OCI-LY3 (cell line): ENCODE measurements at regions not wholly inside any gene's neighbourhood (a gene's known extent, or its start where the extent isn't known, plus 50 kb on each side); places are given as distances from the start of the nearest gene placed in this dataset.

Source experiments
- H2AFZ ChIP-seq: fragments of 200-600, 300-600 bp; shearing (Covaris generic); 2 replicates; pipeline ENCODE4 v1.6.0; 2014; ENCODE audit warnings: antibody characterized with exemption, low read depth, low read length
- H3K27ac ChIP-seq: fragments of 200-600, 300-600 bp; sonication (generic); 2 replicates; pipeline ENCODE4 v1.5.1; 2014; ENCODE audit warnings: mild to moderate bottlenecking, low read length, moderate library complexity, mixed read lengths
- H3K27me3 ChIP-seq: fragments of 200-600, 300-600 bp; sonication (generic); 2 replicates; pipeline ENCODE4 v1.6.1; 2014; ENCODE audit warnings: low read depth, low read length, mixed read lengths
- H3K36me3 ChIP-seq: fragments of 200-600, 300-600 bp; sonication (generic); replicated peaks from 2 replicates; pipeline ENCODE3; 2014; ENCODE audit warnings: low read depth, low read length, mixed read lengths
- H3K4me1 ChIP-seq: fragments of 300-600, 200-600 bp; sonication (generic); 2 replicates; pipeline ENCODE4 v1.6.1; 2014; ENCODE audit warnings: low read length, mixed read lengths
- H3K4me2 ChIP-seq: fragments of 200-600, 300-600 bp; sonication (generic); 2 replicates; pipeline ENCODE4 v1.6.1; 2014; ENCODE audit warnings: low read length, mixed read lengths
- H3K4me3 ChIP-seq: fragments of 300-600, 200-600 bp; sonication (generic); 2 replicates; pipeline ENCODE4 v1.5.1; 2014; ENCODE audit warnings: antibody characterized with exemption, mild to moderate bottlenecking, low read length, moderate library complexity
- H3K79me2 ChIP-seq: fragments of 300-600, 200-600 bp; shearing (Covaris generic); 2 replicates; pipeline ENCODE4 v1.6.1; 2014; ENCODE audit warnings: mild to moderate bottlenecking, low read length, mixed read lengths
- H3K9ac ChIP-seq: fragments of 300-600, 200-600 bp; shearing (Covaris generic); 2 replicates; pipeline ENCODE4 v1.6.0; 2014; ENCODE audit warnings: mild to moderate bottlenecking, low read length, moderate library complexity
- H3K9me3 ChIP-seq: fragments of 200-600, 300-600 bp; shearing (Covaris generic); 2 replicates; pipeline ENCODE4 v1.6.1; 2014; ENCODE audit warnings: low read length, mixed read lengths; ENCODE audit not compliant: insufficient read depth
- H4K20me1 ChIP-seq: fragments of 200-600, 300-600 bp; sonication (generic); 2 replicates; pipeline ENCODE4 v1.6.1; 2016; ENCODE audit warnings: low read length, mixed read lengths; ENCODE audit not compliant: insufficient read depth
- EZH2phosphoT487 ChIP-seq: fragments of 200-600 bp; shearing (Covaris generic); IDR thresholded peaks from 2 replicates; pipeline ENCODE4 v1.6.1; 2018; ENCODE audit warnings: antibody characterized with exemption, mixed run types, low read depth
- TF ChIP-seq, protein P1 (sequence below): fragments of 200-600, 300-600 bp; sonication (generic); IDR thresholded peaks from 2 replicates; pipeline ENCODE4 v1.5.1; 2014; ENCODE audit warnings: antibody characterized with exemption, low read length, low read depth

GRCh38 chr15:46685681-46686080, 1031.6 kb upstream of the SEMA6D start:
- no peak overlapping the region for H2AFZ ChIP-seq
- no peak overlapping the region for H3K27ac ChIP-seq
- H3K9me3 ChIP-seq: no peaks in the 10 kb centered on the region
- no peak overlapping the region for H3K4me3 ChIP-seq
- TF ChIP-seq, protein P1, sequence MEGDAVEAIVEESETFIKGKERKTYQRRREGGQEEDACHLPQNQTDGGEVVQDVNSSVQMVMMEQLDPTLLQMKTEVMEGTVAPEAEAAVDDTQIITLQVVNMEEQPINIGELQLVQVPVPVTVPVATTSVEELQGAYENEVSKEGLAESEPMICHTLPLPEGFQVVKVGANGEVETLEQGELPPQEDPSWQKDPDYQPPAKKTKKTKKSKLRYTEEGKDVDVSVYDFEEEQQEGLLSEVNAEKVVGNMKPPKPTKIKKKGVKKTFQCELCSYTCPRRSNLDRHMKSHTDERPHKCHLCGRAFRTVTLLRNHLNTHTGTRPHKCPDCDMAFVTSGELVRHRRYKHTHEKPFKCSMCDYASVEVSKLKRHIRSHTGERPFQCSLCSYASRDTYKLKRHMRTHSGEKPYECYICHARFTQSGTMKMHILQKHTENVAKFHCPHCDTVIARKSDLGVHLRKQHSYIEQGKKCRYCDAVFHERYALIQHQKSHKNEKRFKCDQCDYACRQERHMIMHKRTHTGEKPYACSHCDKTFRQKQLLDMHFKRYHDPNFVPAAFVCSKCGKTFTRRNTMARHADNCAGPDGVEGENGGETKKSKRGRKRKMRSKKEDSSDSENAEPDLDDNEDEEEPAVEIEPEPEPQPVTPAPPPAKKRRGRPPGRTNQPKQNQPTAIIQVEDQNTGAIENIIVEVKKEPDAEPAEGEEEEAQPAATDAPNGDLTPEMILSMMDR: no peak
- TF ChIP-seq EZH2phosphoT487: no peak
- no peaks in the 10 kb centered on the region for H3K4me1 ChIP-seq
- no peaks in the 10 kb centered on the region for H3K27me3 ChIP-seq
- no peaks in the 10 kb centered on the region for H4K20me1 ChIP-seq
- H3K9ac ChIP-seq: no peak overlapping the region
- H3K79me2 ChIP-seq: no peaks in the 10 kb centered on the region
- no peak overlapping the region for H3K4me2 ChIP-seq
- no peaks in the 10 kb centered on the region for H3K36me3 ChIP-seq

DNA sequence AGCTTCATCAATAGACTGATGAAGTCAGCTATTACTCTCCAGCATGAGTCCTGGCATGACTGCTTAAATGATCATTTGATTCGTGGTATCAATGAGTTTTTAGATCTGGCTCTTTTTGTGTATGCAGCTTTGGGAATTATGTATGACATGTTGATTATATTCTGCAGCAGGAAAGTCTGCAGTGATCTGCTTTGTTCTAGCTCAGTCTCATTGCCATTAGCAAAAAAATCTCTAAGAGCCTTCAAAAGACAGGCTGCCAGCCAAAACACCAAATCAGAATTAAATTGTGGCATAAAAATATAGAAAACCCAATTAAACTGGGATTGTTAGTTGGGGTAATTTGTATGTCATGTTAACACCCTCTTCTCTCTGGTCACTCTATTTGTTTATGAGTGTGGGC, 1021.0 kb upstream of the SEMA6D start:
- H3K4me3 ChIP-seq: no peak overlapping the region
- H2AFZ ChIP-seq: no peak overlapping the region
- H3K9me3 ChIP-seq: no peaks in the 10 kb centered on the region
- no peaks in the 10 kb centered on the region for H3K4me1 ChIP-seq
- no peaks in the 10 kb centered on the region for H3K27me3 ChIP-seq
- H3K4me2 ChIP-seq: no peak overlapping the region
- H3K27ac ChIP-seq: no peak overlapping the region
- no peak overlapping the region for H3K9ac ChIP-seq
- no peaks in the 10 kb centered on the region for H3K36me3 ChIP-seq
- no peak for TF ChIP-seq EZH2phosphoT487
- TF ChIP-seq, protein P1: no peak
- no peaks in the 10 kb centered on the region for H4K20me1 ChIP-seq
- H3K79me2 ChIP-seq: no peaks in the 10 kb centered on the region

DNA sequence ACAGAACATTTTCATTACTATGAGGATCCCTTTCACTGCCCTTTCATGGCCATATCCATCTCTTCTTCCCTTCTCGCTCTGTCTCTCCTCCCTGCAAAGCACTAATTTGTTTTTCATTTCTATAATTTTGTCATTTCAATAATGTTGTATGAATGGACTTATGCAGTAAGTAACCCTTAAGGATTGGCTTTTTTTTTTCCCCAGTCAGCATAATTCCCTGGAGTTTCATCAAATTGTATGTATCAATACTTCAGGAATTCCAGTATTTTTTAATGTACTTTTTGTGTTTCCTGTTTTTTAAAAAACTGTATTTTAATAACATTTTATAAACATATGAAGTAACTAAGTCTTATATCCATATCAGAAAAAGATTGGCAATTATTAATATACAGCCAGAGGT, 1016.0 kb upstream of the SEMA6D start:
- Histone ChIP-seq H3K4me2 (no peak overlapping the region), H3K4me3 (no peak overlapping the region), H3K9ac (no peak overlapping the region), H3K27ac (no peak overlapping the region), H3K36me3 (no peaks in the 10 kb centered on the region), H3K4me1 (no peaks in the 10 kb centered on the region), H3K9me3 (no peaks in the 10 kb centered on the region), H2AFZ (no peak overlapping the region), H4K20me1 (no peaks in the 10 kb centered on the region), H3K79me2 (no peaks in the 10 kb centered on the region), H3K27me3 (no peaks in the 10 kb centered on the region)
- TF ChIP-seq EZH2phosphoT487: no peak
- TF ChIP-seq, protein P1: no peak

DNA sequence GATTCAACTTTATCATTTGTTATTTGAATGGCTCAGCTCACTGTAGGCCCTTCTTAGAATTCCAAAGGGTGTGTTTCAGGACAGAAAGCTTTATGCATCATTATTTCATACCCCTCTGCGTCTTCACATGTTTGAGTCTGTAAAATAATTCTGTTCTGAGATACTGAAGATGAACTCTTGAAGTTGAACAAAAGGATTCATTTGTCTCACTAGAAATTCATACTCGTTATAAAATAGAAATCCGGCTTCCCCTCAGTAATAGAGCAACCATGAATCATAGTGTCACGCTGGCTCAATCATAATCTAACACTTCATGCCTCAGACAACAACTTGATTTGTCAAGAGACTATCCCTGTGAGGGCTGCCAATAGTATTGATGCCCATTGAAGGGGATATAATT, 1015.4 kb upstream of the SEMA6D start:
- H3K36me3 ChIP-seq: no peaks in the 10 kb centered on the region
- TF ChIP-seq, protein P1: no peak
- TF ChIP-seq EZH2phosphoT487: no peak
- no peaks in the 10 kb centered on the region for H3K4me1 ChIP-seq
- no peak overlapping the region for H3K9ac ChIP-seq
- no peak overlapping the region for H3K27ac ChIP-seq
- H2AFZ ChIP-seq: no peak overlapping the region
- no peak overlapping the region for H3K4me3 ChIP-seq
- H3K4me2 ChIP-seq: no peak overlapping the region
- no peaks in the 10 kb centered on the region for H3K79me2 ChIP-seq
- H3K9me3 ChIP-seq: no peaks in the 10 kb centered on the region
- H4K20me1 ChIP-seq: no peaks in the 10 kb centered on the region
- no peaks in the 10 kb centered on the region for H3K27me3 ChIP-seq
